ENCODE measurements at regions not wholly inside any gene's neighbourhood (a gene's known extent, or its start where the extent isn't known, plus 50 kb on each side); places are given as distances from the start of the nearest gene placed in this dataset.

- TF ChIP-seq CTCF (IDR thresholded peaks at IDR 0.05) (no peak), POLR2AphosphoS5 (IDR thresholded peaks at IDR 0.05) (peak; percentile 11 to 44), POLR2A (IDR thresholded peaks at IDR 0.05; ENCODE audit: low read depth) (no peak), EP300 (IDR thresholded peaks at IDR 0.05) (no peak)
Observed at GRCh38 chr11:10388574-10388973, 66.5 kb upstream of the AMPD3 start.
